Spinal cord (tissue), 9 donors: ENCODE measurements at regions not wholly inside any gene's neighbourhood (a gene's known extent, or its start where the extent isn't known, plus 50 kb on each side); places are given as distances from the start of the nearest gene placed in this dataset.

Experiments
- DNase-seq, 6 donors: peaks; one replicate each; pipeline versions ENCODE4 v3.0.0 to v3.0.0-alpha.2; 2013 to 2015; ENCODE audit warnings: low spot score in 6 of 6, low read depth in 4 of 6
- H3K27ac ChIP-seq: one replicate; pipeline ENCODE4 v1.5.1; 2013; ENCODE audit warnings: low read depth, low read length, control low read depth
- H3K27me3 ChIP-seq: one replicate; pipeline ENCODE4 v1.6.1; 2013; ENCODE audit warnings: low read length; ENCODE audit not compliant: control insufficient read depth, insufficient read depth
- H3K36me3 ChIP-seq: one replicate; pipeline ENCODE4 v1.6.1; 2013; ENCODE audit warnings: low read length; ENCODE audit not compliant: control insufficient read depth, insufficient read depth
- H3K4me1 ChIP-seq: one replicate; pipeline ENCODE4 v1.6.1; 2013; ENCODE audit warnings: low read length; ENCODE audit not compliant: control insufficient read depth, insufficient read depth
- H3K4me3 ChIP-seq: one replicate; pipeline ENCODE4 v1.5.1; 2013; ENCODE audit warnings: low read depth, low read length, control low read depth
- H3K9me3 ChIP-seq: one replicate; pipeline ENCODE4 v1.6.1; 2013; ENCODE audit warnings: low read length; ENCODE audit not compliant: control insufficient read depth, insufficient read depth
- whole genome bisulfite sequencing: methylation state at CpG from one replicate; pipeline ENCODE4 v1.1.5; 2013; ENCODE audit warnings: missing lambda C conversion rate; ENCODE audit not compliant: insufficient coverage; 5-methylcytosine and 5-hydroxymethylcytosine counted together
- donor health status: healthy.

DNA sequence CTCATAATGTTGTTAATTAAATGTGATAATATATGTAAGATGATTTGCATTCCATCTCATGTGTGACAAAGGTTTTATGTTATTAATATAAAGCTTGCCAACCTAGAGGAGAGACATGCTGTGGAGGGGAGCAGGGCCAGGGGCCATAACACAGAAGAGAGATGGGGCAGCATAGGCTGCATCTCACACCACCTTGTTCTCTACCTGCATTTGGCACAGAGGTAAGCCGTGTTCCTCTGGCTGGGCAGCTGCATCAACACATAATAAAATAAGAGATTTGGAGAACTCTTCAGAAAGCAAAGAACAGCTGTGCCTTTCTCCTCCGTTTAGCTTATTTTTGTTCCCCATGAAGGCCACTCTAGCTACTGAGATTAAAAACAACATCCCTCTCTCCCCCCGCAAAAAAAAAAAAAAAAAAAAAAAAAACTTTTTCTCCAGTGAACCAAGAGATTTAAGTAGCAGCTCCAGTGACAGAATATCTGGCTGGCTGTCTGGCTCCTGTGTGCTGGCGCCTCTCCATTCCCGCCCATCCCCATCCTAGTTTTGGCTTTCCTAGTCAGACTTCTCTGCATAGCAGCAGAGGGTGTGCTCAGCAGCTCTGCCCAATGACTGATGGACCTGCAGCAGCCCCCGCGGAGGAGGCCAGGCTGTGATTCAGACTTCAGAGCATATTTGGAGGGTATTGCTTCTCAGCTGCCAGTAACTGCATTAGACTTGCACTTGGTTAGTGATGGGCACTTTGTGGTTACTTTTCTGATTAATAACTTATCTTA, 52.2 kb upstream of the STXBP5L start:
- H3K27ac ChIP-seq = no peak overlapping the region
- peak in 4 of 6 donors; percentile 10 to 81 (median 30) for DNase-seq
- 47% methylated on average over 5 of the region's 7 CpGs for WGBS
- no peaks in the 10 kb centered on the region for H3K27me3 ChIP-seq
- no peak overlapping the region for H3K4me3 ChIP-seq
- peaks cover 3% of the 10 kb centered on the region for H3K4me1 ChIP-seq
- H3K9me3 ChIP-seq = no peaks in the 10 kb centered on the region
- H3K36me3 ChIP-seq = no peaks in the 10 kb centered on the region
